ENCODE measurements at regions not wholly inside any gene's neighbourhood (a gene's known extent, or its start where the extent isn't known, plus 50 kb on each side); places are given as distances from the start of the nearest gene placed in this dataset.
"Not testable (repeated sequence)": the region's sequence is repeated elsewhere in the genome, so short reads cannot be mapped to it uniquely, and the experiment has no call there.

- DNase-seq, result no peak
Measured at GRCh38 chr14:86310148-86310547, 780.2 kb downstream of the FLRT2 start.

- DNase-seq, result no peak
Measured at GRCh38 chr14:86305058-86305457, 775.1 kb downstream of the FLRT2 start.

- DNase-seq, result no peak
Measured at GRCh38 chr14:86299994-86300393, 770.0 kb downstream of the FLRT2 start.

GRCh38 chr14:86296173-86296572, 766.2 kb downstream of the FLRT2 start:
- DNase-seq, result no peak

DNA sequence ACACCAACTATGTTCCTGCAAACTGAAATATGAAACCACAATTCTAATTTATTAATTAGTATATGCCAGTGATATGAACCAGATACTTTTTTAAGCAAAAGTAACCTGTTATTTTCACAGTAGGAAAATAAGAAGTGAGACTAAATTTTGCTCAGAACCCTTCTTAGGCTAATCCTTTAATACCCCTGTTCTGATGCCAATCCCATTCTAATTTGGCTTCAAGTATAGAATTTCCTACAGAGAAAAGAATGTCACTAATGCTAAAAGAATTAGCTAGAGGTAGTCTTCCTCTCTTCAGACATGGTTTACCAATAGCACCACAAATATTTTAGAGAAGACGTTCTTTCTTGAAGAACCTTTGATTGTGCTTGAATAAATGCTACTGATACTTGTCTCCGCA, 758.4 kb downstream of the FLRT2 start:
- no peak for DNase-seq

GRCh38 chr14:86279405-86279804, 749.5 kb downstream of the FLRT2 start:
- no peak for DNase-seq

- no peak for DNase-seq
Measured at GRCh38 chr14:86257973-86258372, 728.0 kb downstream of the FLRT2 start.

DNA sequence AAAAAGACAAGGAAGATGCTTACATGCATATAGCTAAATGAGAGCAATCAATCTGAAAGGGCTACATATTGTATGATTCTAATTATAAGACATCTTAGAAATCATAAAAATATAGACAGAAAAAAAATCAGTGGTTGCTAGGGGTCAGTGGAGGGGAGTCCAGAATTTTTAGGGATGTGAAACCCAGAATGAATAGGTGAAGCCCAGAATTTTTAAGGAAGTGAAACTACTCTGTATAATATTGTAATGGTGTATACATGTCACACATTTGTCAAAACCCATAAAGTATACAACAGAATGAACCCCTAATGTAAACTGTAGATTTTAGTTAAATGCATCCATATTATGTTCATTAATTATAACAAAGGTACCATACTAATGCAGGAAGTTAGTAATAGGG, 713.2 kb downstream of the FLRT2 start:
- no peak for DNase-seq

DNA sequence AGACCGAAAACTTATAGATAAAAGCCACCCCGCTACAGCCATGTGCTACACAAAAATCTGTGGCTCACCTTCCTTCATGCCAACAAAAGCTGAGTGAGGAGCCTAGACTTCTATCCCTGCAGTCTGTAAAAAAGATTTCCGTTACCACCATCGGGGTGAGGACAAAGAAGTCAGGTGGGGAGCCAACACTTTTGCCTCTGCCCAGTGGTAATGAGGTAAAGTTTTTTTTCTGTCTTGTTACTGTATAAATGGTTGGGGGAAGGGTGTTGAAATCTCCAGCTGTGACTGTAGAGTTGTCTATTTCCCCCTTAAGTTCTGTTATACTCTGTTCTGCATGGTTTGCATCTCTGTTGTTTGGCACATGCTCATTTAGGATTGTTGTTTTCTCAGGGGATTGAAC, 707.8 kb downstream of the FLRT2 start:
- DNase-seq, result no peak

GRCh38 chr14:86221755-86222154, 691.8 kb downstream of the FLRT2 start:
- no peak for DNase-seq

GRCh38 chr14:86221000-86221399, 691.1 kb downstream of the FLRT2 start:
- no peak for DNase-seq

DNA sequence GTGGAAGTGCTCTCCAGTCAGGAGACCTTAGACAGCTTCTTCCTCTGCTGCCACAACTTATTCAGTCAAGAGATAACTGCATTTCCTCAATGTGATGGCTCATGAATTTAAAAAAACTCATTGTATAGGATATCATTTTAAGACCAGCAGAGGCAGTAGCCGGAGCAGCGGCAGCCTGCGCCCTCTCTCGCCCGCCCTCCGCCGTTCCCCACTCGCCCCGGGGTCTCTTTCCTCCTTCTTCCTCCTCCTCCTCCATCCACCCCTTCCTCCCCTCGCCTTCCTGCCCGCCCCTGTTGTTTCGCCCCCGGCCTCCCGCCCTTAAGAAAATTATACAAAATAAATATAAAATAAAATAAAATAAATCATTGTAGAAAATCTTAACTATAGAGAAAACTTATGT, 687.6 kb downstream of the FLRT2 start:
- no peak for DNase-seq

DNA sequence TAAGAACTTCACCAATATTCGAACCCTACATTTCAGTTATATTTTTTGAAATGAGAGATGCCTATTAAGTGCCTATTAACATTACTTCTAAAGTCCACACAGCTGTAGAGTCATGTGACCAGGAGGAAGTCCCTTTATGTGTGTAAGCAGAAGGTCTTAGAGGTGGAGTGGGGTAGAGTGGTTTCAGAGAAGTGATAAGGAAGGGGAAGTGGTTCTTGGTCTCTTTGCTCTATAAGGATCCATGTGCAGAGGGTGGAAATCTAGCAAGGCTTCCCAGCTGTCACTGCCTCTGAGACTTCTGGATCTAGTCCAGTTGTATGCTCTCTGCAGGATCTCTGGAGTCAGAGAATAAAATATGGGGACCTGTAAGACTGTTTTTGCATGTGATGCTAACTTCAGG, 673.9 kb downstream of the FLRT2 start:
- no peak for DNase-seq

DNA sequence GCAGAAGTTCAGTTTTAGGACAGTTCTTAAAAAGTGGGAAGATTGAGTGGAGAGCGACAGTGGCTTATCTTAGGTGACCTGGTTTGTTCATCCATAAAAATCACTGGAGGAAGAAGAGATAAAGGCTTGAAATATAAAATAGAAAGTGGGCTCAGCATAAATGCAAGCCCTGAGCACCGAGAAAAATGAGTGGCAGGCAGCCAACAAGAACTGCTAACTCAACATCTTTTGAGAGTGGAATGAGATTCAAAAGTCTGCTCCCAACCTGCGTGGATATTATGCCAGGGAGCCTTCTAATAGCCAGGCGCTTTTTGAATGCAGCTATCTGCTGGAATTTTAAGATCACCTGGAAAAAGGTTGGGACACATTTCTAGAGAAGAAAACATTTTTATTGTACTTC, 666.5 kb downstream of the FLRT2 start:
- DNase-seq, result no peak

DNA sequence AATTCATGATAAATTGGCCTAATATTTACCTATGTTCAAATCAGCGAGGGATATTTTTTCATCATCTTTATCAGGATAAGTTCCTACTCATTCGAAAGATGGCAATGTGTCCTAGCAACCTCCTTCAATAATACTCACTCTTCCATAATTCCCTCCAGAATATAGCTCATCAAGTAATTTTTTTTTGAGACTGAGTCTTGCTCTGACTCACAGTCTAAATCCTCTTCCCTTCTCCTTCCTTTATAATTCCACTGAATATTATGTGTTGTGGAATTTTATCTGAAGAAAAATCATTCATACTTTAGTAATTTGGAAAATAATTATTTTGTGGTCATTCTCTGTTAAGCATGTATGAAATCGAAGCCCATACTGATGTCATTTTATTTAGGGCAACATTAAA, 663.8 kb downstream of the FLRT2 start:
- no peak for DNase-seq

DNA sequence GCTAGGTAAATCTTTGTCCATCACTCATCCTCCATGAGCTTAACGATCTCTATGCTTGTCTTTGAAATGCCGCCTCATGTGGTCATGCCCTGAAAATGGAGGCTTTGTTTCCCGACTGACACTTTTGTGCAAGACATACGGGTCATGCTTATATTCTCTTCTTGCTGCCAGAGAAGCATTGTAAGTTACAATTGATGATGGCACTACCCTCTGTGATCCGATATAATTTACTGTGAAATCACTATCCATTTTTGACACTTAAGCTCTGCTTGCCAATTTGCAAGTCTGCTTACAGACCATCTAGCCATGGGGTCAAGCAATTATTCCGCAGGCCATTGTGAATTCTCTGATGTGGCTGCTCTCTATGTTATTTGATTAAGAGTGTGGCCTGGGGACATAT, 650.0 kb downstream of the FLRT2 start:
- DNase-seq, result no peak

DNA sequence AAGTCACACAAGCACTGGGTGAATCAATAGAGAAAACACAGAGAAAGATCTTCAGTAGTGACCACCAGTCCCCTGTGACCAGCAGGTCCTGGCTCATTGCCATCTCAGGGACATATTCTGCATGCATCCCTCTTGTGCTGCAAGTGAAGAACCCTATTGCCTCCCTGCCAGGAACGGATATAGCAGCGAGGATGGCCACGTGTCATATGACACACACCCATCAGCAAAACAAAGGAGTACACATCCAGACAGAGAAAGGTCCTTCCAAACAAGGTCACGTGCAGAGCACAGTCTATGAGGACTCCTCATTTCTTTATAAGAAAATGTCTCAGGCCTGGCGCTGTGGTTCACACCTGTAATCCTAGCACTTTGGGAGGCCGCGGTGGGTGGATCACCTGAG, 638.4 kb downstream of the FLRT2 start:
- no peak for DNase-seq

- no peak for DNase-seq
Measured at GRCh38 chr14:86166541-86166940, 636.6 kb downstream of the FLRT2 start.

GRCh38 chr14:86153480-86153879, 623.5 kb downstream of the FLRT2 start:
- DNase-seq, result no peak

DNA sequence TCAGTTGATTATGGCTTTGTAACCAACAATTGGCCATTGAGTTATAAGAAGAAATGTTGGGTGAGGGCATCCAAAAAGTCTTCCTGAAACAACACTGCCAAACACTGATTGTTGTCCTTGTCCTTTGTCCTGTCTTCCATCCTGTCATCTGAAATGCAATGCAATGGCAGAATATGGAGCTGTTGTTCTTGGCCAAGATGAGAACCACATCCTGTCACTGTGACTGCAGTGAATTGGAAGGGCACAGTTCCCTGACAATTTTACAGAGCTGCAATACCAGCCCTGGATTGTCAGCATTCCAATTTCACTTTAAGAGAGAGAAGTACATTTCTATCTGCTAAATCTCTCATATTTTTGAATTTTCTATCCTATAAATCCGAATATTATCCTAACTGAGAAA, 613.3 kb downstream of the FLRT2 start:
- no peak for DNase-seq

DNA sequence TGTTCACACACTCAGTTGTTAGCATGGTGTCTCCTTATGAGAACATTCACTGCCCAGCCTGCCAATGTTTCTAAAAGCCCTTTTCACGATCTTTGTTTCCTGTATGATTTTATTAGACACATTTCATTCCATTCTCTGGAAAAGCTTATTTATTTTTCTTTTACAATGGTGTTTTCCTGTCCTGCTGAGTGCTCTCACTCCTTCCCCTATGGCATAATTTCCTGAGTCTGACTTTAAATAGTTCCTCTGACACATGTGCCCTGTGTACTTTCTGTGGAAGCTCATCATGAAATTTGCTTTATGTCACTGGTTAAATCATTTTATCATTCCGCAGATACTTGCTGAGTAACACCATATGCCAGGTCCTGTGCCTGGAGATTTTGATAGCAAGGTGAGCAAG, 612.0 kb downstream of the FLRT2 start:
- DNase-seq, result no peak

- no peak for DNase-seq
Measured at GRCh38 chr14:86129426-86129825, 599.5 kb downstream of the FLRT2 start.

DNA sequence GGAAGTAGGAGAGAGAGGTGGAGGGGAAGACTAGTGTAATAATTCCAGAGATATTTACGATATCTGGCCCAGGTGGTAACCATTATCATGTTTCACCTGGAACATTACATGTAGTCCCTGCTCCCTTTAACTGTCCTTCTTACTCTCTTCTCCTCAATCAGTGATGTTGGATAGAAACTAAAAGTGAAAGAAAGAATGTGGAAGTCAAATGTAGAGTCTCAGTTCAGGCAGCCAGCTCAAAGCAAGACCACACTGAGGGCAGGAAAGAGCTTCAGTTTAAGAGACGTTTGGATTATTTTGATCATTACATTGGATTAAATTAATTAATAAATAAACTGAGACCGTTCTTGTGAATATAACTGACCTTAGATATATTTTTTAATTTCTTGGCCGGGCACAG, 594.4 kb downstream of the FLRT2 start:
- DNase-seq, result no peak

GRCh38 chr14:86115972-86116371, 586.0 kb downstream of the FLRT2 start:
- no peak for DNase-seq

DNA sequence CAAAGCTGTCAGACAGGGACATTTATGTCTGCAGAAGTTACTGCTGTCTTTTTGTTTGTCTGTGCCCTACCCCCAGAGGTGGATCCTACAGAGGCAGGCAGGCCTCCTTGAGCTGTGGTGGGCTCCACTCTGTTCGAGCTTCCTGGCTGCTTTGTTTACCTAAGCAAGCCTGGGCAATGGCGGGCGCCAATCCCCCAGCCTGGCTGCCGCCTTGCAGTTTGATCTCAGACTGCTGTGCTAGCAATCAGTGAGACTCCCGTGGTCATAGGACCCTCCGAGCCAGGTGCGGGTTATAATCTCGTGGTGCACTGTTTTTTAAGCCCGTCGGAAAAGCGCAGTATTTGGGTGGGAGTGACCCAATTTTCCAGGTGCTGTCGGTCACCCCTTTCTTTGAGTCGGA, 580.9 kb downstream of the FLRT2 start:
- not testable (repeated sequence) for DNase-seq

- DNase-seq, result no peak
Measured at GRCh38 chr14:86104691-86105265, 574.8 kb downstream of the FLRT2 start.

All from activated CD4-positive, alpha-beta T cell treated with anti-CD3 and anti-CD28 coated beads for 48 hours (primary cell).